ENCODE measurements at regions not wholly inside any gene's neighbourhood (a gene's known extent, or its start where the extent isn't known, plus 50 kb on each side); places are given as distances from the start of the nearest gene placed in this dataset.

GRCh38 chr5:93246090-93246855 is 334.7 kb downstream of the NR2F1-AS1 start:
- no peak overlapping the region for H3K27ac ChIP-seq
- TF ChIP-seq, protein P1, sequence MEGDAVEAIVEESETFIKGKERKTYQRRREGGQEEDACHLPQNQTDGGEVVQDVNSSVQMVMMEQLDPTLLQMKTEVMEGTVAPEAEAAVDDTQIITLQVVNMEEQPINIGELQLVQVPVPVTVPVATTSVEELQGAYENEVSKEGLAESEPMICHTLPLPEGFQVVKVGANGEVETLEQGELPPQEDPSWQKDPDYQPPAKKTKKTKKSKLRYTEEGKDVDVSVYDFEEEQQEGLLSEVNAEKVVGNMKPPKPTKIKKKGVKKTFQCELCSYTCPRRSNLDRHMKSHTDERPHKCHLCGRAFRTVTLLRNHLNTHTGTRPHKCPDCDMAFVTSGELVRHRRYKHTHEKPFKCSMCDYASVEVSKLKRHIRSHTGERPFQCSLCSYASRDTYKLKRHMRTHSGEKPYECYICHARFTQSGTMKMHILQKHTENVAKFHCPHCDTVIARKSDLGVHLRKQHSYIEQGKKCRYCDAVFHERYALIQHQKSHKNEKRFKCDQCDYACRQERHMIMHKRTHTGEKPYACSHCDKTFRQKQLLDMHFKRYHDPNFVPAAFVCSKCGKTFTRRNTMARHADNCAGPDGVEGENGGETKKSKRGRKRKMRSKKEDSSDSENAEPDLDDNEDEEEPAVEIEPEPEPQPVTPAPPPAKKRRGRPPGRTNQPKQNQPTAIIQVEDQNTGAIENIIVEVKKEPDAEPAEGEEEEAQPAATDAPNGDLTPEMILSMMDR (conservative IDR thresholded peaks at IDR 0.05): no peak
- TF ChIP-seq ZFX (IDR thresholded peaks at IDR 0.05): no peak

- no peak overlapping the region for H3K27ac ChIP-seq
- TF ChIP-seq ZFX (IDR thresholded peaks at IDR 0.05): no peak
- TF ChIP-seq, protein P1 (conservative IDR thresholded peaks at IDR 0.05): no peak
Observed at GRCh38 chr5:93245226-93245625, 335.8 kb downstream of the NR2F1-AS1 start.

- TF ChIP-seq ZFX (IDR thresholded peaks at IDR 0.05): no peak
- TF ChIP-seq, protein P1 (conservative IDR thresholded peaks at IDR 0.05): no peak
- no peak overlapping the region for H3K27ac ChIP-seq
Observed at GRCh38 chr5:93243481-93243880, 337.5 kb downstream of the NR2F1-AS1 start.

DNA sequence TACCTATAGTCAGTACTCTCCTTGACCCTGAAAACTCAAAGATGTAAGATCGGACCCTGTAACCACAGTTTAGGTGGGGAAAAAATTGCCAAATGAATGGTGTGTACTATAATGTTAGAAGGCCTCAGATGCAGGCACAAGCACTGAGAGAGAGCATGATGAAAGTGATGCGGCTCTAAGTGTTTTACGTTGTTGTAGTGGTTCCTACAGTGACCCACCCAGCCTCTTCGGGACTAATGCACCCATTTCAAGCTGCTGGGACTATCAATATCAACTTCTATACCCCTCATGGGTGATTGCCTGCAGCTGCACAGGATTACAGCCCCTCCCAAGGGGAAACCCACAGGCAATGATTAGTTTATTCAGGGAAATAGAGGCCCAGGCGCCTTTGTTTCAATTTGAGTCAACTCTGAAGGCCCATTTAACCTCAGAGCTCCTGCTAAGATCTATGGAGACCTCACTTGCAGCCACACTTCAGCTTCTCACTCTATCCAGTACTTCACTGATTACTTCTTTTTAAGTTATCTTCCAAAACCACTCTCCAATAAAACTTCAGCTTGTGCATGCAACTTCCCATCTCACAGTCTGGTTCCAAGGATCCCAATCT is 340.7 kb downstream of the NR2F1-AS1 start:
- no peak overlapping the region for H3K27ac ChIP-seq
- TF ChIP-seq, protein P1 (conservative IDR thresholded peaks at IDR 0.05): no peak
- TF ChIP-seq ZFX (IDR thresholded peaks at IDR 0.05): no peak

- no peak for TF ChIP-seq ZFX (IDR thresholded peaks at IDR 0.05)
- TF ChIP-seq, protein P1 (conservative IDR thresholded peaks at IDR 0.05): no peak
- no peak overlapping the region for H3K27ac ChIP-seq
Observed at GRCh38 chr5:93236807-93237421, 344.1 kb downstream of the NR2F1-AS1 start.

- H3K27ac ChIP-seq: no peak overlapping the region
- no peak for TF ChIP-seq ZFX (IDR thresholded peaks at IDR 0.05)
- TF ChIP-seq, protein P1 (conservative IDR thresholded peaks at IDR 0.05): no peak
Observed at GRCh38 chr5:93235761-93236160, 345.3 kb downstream of the NR2F1-AS1 start.

DNA sequence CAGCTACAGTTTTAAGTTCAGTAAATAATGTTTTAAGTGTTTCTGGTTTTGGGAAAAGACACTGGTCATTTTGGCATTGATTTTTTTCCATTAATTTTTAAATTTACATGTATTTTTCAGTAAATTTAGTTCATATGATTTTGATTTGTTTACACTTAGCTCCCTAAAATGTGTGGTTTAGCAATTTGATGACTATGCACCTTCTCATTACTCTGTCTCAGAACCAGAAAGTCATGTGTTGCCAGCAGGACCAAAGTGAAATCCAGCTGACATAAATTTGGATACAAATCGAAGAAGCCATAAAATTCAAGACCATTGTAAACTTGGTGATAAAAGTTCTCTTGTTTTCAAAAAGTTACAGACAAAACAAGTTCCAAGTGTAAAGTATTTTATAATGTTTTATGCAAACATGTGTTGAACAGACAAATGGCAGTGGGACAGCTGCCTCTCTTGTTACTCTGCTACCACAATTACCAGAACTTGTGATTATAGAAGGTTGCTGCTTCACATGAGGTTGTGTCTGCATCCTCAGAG is 354.8 kb downstream of the NR2F1-AS1 start:
- TF ChIP-seq, protein P1 (conservative IDR thresholded peaks at IDR 0.05): no peak
- no peak for TF ChIP-seq ZFX (IDR thresholded peaks at IDR 0.05)
- H3K27ac ChIP-seq: no peak overlapping the region
